ENCODE measurements at regions not wholly inside any gene's neighbourhood (a gene's known extent, or its start where the extent isn't known, plus 50 kb on each side); places are given as distances from the start of the nearest gene placed in this dataset.

DNA sequence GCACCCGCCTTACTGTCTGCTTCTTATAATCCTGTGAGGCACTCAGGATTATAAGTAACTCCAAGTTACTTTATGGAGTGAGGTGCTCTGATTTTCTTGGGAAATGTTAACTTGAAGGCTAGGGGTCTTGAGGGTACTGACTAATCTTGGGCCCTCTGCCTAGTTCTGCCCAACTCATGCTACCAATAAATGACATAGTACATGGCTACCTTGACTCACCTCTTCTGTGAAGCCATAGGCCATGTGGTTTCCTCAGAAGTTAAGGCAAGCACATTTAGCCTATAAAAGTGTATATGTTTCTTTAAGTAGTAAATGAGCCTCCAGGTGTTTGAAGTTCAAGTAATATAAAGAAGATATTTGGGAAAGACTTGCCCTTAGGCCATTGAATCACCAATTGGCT lies 99.8 kb upstream of the CASK start:
- no peaks in the 10 kb centered on the region for H3K36me3 ChIP-seq (ENCODE audit: low read depth)
- H3K27me3 ChIP-seq (ENCODE audit: insufficient read depth, poor library complexity, severe bottlenecking) = no peaks in the 10 kb centered on the region
- H3K4me3 ChIP-seq (ENCODE audit: severe bottlenecking) = no peak overlapping the region
- H3K27ac ChIP-seq (ENCODE audit: poor library complexity, severe bottlenecking) = no peak overlapping the region
- no peaks in the 10 kb centered on the region for H3K4me1 ChIP-seq (ENCODE audit: insufficient read depth, poor library complexity, severe bottlenecking)
- DNase-seq (ENCODE audit: low spot score) = no peak
- TF ChIP-seq CTCF (IDR thresholded peaks at IDR 0.05; ENCODE audit: poor library complexity, severe bottlenecking) = no peak
- ATAC-seq (ENCODE audit: low read depth) = no peak
- no peaks in the 10 kb centered on the region for H3K9me3 ChIP-seq (ENCODE audit: severe bottlenecking)

DNA sequence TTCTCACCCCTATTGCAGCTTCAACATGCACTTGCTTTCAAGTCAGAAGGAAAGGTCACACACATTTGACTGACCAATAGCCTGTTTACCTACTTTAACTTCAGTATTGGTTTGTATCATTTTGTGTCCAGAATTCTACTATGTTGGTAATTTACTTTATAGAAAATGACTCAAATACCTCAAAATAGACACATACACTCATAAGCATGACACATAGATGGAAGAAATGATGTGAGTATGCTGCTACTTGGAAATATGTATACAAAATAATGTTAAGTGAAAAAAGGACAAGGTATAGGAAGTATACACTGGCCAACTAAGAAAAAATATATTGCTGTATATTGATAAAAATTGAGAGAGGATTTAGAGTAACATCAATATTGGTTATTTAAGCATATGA lies 98.8 kb upstream of the CASK start:
- no peaks in the 10 kb centered on the region for H3K9me3 ChIP-seq (ENCODE audit: severe bottlenecking)
- DNase-seq (ENCODE audit: low spot score) (no peak), ATAC-seq (ENCODE audit: low read depth) (no peak)
- H3K27me3 ChIP-seq (ENCODE audit: insufficient read depth, poor library complexity, severe bottlenecking) = no peaks in the 10 kb centered on the region
- H3K4me1 ChIP-seq (ENCODE audit: insufficient read depth, poor library complexity, severe bottlenecking) = no peaks in the 10 kb centered on the region
- no peak overlapping the region for H3K27ac ChIP-seq (ENCODE audit: poor library complexity, severe bottlenecking)
- no peaks in the 10 kb centered on the region for H3K36me3 ChIP-seq (ENCODE audit: low read depth)
- no peak for TF ChIP-seq CTCF (IDR thresholded peaks at IDR 0.05; ENCODE audit: poor library complexity, severe bottlenecking)
- H3K4me3 ChIP-seq (ENCODE audit: severe bottlenecking) = no peak overlapping the region

- no peak for DNase-seq (ENCODE audit: low spot score)
- Histone ChIP-seq H3K27me3 (ENCODE audit: insufficient read depth, poor library complexity, severe bottlenecking) (no peaks in the 10 kb centered on the region), H3K4me3 (ENCODE audit: severe bottlenecking) (no peak overlapping the region), H3K27ac (ENCODE audit: poor library complexity, severe bottlenecking) (no peak overlapping the region), H3K9me3 (ENCODE audit: severe bottlenecking) (no peaks in the 10 kb centered on the region), H3K4me1 (ENCODE audit: insufficient read depth, poor library complexity, severe bottlenecking) (no peaks in the 10 kb centered on the region), H3K36me3 (ENCODE audit: low read depth) (no peaks in the 10 kb centered on the region)
- ATAC-seq (ENCODE audit: low read depth) = no peak
- TF ChIP-seq CTCF (IDR thresholded peaks at IDR 0.05; ENCODE audit: poor library complexity, severe bottlenecking) = no peak
Measured at GRCh38 chrX:42021058-42021457, 97.7 kb upstream of the CASK start.

- no peak for ATAC-seq (ENCODE audit: low read depth)
Measured at GRCh38 chrX:42020225-42020624, 96.9 kb upstream of the CASK start.

DNA sequence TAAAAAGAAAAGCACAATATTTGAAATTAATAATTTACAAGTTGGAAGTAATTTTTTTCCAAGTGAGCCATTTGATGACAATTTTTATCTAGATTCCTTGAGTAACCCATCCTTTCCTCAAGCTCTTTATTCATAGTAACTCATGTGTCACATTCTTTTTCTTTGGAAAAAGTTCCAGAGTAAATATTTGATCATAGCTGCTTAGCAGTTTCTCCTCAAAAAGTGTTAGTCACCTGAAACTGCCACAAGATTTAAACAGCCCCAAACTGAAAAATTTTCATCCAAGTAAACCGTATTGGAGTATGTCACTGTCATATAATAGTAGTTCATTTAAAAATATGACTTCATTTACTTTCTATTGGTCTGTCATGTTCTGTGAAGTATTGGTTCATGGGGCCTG lies 94.6 kb upstream of the CASK start:
- H3K9me3 ChIP-seq (ENCODE audit: severe bottlenecking) = no peaks in the 10 kb centered on the region
- H3K4me1 ChIP-seq (ENCODE audit: insufficient read depth, poor library complexity, severe bottlenecking) = no peaks in the 10 kb centered on the region
- TF ChIP-seq CTCF (IDR thresholded peaks at IDR 0.05; ENCODE audit: poor library complexity, severe bottlenecking) = no peak
- ATAC-seq (ENCODE audit: low read depth) (no peak), DNase-seq (ENCODE audit: low spot score) (no peak)
- no peak overlapping the region for H3K4me3 ChIP-seq (ENCODE audit: severe bottlenecking)
- no peaks in the 10 kb centered on the region for H3K27me3 ChIP-seq (ENCODE audit: insufficient read depth, poor library complexity, severe bottlenecking)
- H3K27ac ChIP-seq (ENCODE audit: poor library complexity, severe bottlenecking) = no peak overlapping the region
- no peaks in the 10 kb centered on the region for H3K36me3 ChIP-seq (ENCODE audit: low read depth)

More at GRCh38 chrX:42020225-42020624, 96.9 kb upstream of the CASK start:
- Histone ChIP-seq H3K36me3 (ENCODE audit: low read depth) (no peaks in the 10 kb centered on the region), H3K4me3 (ENCODE audit: severe bottlenecking) (no peak overlapping the region), H3K9me3 (ENCODE audit: severe bottlenecking) (no peaks in the 10 kb centered on the region), H3K27me3 (ENCODE audit: insufficient read depth, poor library complexity, severe bottlenecking) (no peaks in the 10 kb centered on the region), H3K4me1 (ENCODE audit: insufficient read depth, poor library complexity, severe bottlenecking) (no peaks in the 10 kb centered on the region), H3K27ac (ENCODE audit: poor library complexity, severe bottlenecking) (no peak overlapping the region)
- no peak for DNase-seq (ENCODE audit: low spot score)
- TF ChIP-seq CTCF (IDR thresholded peaks at IDR 0.05; ENCODE audit: poor library complexity, severe bottlenecking) = no peak

Measured in RWPE2 (cell line).